HK-2 (cell line): ENCODE measurements at regions not wholly inside any gene's neighbourhood (a gene's known extent, or its start where the extent isn't known, plus 50 kb on each side); places are given as distances from the start of the nearest gene placed in this dataset.
"Not testable (repeated sequence)": the region's sequence is repeated elsewhere in the genome, so short reads cannot be mapped to it uniquely, and the experiment has no call there.

Experiments used
- DNase-seq: peaks from one replicate; pipeline ENCODE4 v3.0.0-alpha.2; 2018; ENCODE audit not compliant: unreplicated experiment

GRCh38 chr4:166153548-166153947 is 280.5 kb downstream of the TLL1 start:
- DNase-seq, result no peak

GRCh38 chr4:166162327-166162726 is 289.3 kb downstream of the TLL1 start:
- DNase-seq, result no peak

- DNase-seq, result no peak
Measured at GRCh38 chr4:166165829-166166420, 292.9 kb downstream of the TLL1 start.

- DNase-seq, result no peak
Measured at GRCh38 chr4:166169111-166169510, 296.1 kb downstream of the TLL1 start.

- no peak for DNase-seq
Measured at GRCh38 chr4:166172619-166173018, 299.6 kb downstream of the TLL1 start.

- DNase-seq, result no peak
Measured at GRCh38 chr4:166174717-166175490, 301.9 kb downstream of the TLL1 start.

- no peak for DNase-seq
Measured at GRCh38 chr4:166182145-166182544, 309.1 kb downstream of the TLL1 start.

- DNase-seq, result no peak
Measured at GRCh38 chr4:166195101-166195500, 322.1 kb downstream of the TLL1 start.

- DNase-seq, result no peak
Measured at GRCh38 chr4:166197166-166197565, 324.1 kb downstream of the TLL1 start.

GRCh38 chr4:166198041-166198440 is 325.0 kb downstream of the TLL1 start:
- no peak for DNase-seq

- DNase-seq, result no peak
Measured at GRCh38 chr4:166198516-166199310, 325.7 kb downstream of the TLL1 start.

- no peak for DNase-seq
Measured at GRCh38 chr4:166202991-166203390, 330.0 kb downstream of the TLL1 start.

- not testable (repeated sequence) for DNase-seq
Measured at GRCh38 chr4:166212326-166212725, 339.3 kb downstream of the TLL1 start.

- no peak for DNase-seq
Measured at GRCh38 chr4:166222271-166222670, 349.2 kb downstream of the TLL1 start.

- no peak for DNase-seq
Measured at GRCh38 chr4:166228112-166228511, 355.1 kb downstream of the TLL1 start.

GRCh38 chr4:166229799-166230198 is 356.8 kb downstream of the TLL1 start:
- DNase-seq, result no peak

- DNase-seq, result no peak
Measured at GRCh38 chr4:166230841-166231240, 357.8 kb downstream of the TLL1 start.

GRCh38 chr4:166239354-166239753 is 366.3 kb downstream of the TLL1 start:
- no peak for DNase-seq

GRCh38 chr4:166252487-166253402 is 379.7 kb downstream of the TLL1 start:
- no peak for DNase-seq

- no peak for DNase-seq
Measured at GRCh38 chr4:166257276-166257675, 384.2 kb downstream of the TLL1 start.

GRCh38 chr4:166257891-166258290 is 384.9 kb downstream of the TLL1 start:
- DNase-seq, result no peak

GRCh38 chr4:166259081-166259480 is 386.0 kb downstream of the TLL1 start:
- DNase-seq, result no peak
